ENCODE measurements at regions not wholly inside any gene's neighbourhood (a gene's known extent, or its start where the extent isn't known, plus 50 kb on each side); places are given as distances from the start of the nearest gene placed in this dataset.

DNA sequence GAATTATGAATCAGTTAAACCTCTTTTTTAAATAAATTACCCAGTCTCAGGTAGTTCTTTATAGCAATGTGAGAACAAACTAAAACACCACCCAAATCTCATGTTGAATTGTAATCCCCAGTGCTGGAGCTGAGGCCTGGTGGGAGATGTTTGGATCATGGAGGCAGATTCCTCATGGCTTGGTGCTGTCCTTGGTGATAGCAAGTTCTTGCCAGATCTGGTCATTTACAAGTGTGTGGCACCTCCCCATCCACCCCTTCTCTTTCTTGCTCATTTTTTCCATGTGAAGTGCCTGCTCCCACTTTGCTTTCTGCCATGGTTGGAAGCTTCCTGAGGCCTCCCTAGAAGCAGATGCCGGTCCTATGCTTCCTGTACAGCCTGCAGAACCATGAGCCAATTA lies 102.1 kb upstream of the ANO4 start:
- H3K27ac ChIP-seq: no peak overlapping the region
- no peak overlapping the region for H3K4me3 ChIP-seq
- 25 to 100% methylated on average over 1 of the region's 1 CpG for WGBS, 2 donors (ENCODE audit: low coverage in 1 of 2)
- TF ChIP-seq EP300 (IDR thresholded peaks at IDR 0.05): no peak
- no peak for TF ChIP-seq POLR2AphosphoS5 (IDR thresholded peaks at IDR 0.05)
- TF ChIP-seq, protein P1, sequence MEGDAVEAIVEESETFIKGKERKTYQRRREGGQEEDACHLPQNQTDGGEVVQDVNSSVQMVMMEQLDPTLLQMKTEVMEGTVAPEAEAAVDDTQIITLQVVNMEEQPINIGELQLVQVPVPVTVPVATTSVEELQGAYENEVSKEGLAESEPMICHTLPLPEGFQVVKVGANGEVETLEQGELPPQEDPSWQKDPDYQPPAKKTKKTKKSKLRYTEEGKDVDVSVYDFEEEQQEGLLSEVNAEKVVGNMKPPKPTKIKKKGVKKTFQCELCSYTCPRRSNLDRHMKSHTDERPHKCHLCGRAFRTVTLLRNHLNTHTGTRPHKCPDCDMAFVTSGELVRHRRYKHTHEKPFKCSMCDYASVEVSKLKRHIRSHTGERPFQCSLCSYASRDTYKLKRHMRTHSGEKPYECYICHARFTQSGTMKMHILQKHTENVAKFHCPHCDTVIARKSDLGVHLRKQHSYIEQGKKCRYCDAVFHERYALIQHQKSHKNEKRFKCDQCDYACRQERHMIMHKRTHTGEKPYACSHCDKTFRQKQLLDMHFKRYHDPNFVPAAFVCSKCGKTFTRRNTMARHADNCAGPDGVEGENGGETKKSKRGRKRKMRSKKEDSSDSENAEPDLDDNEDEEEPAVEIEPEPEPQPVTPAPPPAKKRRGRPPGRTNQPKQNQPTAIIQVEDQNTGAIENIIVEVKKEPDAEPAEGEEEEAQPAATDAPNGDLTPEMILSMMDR (IDR thresholded peaks at IDR 0.05): no peak
- TF ChIP-seq POLR2A (IDR thresholded peaks at IDR 0.05): no peak
- H3K4me1 ChIP-seq: no peaks in the 10 kb centered on the region
- ATAC-seq: no peak
- H3K36me3 ChIP-seq: no peaks in the 10 kb centered on the region
- no peaks in the 10 kb centered on the region for H3K9me3 ChIP-seq
- H3K27me3 ChIP-seq: no peaks in the 10 kb centered on the region

DNA sequence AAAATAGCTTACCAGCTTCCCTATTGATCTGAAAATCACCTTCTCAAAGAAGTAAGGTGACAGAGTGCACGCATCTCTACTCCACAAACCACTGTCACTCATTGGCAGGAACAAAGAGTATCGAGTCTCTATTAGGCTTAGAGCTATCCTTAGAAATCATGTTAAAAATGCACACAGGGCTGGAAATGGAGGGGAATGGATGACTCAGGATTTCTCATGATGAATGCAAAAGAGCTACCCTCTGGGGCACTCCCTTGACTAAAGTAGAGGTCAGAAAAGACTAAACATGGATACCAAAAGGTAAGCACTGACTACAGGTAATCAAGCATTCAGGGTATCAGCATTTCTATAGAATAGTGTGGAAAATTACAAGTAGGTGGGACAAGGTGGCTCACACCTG lies 96.1 kb upstream of the ANO4 start:
- no peaks in the 10 kb centered on the region for H3K27me3 ChIP-seq
- no peaks in the 10 kb centered on the region for H3K4me1 ChIP-seq
- no peaks in the 10 kb centered on the region for H3K9me3 ChIP-seq
- ATAC-seq: no peak
- no peak for TF ChIP-seq EP300 (IDR thresholded peaks at IDR 0.05)
- TF ChIP-seq, protein P1 (IDR thresholded peaks at IDR 0.05): no peak
- no peak for TF ChIP-seq POLR2A (IDR thresholded peaks at IDR 0.05)
- no peak for TF ChIP-seq POLR2AphosphoS5 (IDR thresholded peaks at IDR 0.05)
- H3K27ac ChIP-seq: no peak overlapping the region
- H3K36me3 ChIP-seq: no peaks in the 10 kb centered on the region
- H3K4me3 ChIP-seq: no peak overlapping the region
- WGBS, 2 donors (ENCODE audit: low coverage in 1 of 2): 58 to 64% methylated on average over 2 of the region's 2 CpGs

DNA sequence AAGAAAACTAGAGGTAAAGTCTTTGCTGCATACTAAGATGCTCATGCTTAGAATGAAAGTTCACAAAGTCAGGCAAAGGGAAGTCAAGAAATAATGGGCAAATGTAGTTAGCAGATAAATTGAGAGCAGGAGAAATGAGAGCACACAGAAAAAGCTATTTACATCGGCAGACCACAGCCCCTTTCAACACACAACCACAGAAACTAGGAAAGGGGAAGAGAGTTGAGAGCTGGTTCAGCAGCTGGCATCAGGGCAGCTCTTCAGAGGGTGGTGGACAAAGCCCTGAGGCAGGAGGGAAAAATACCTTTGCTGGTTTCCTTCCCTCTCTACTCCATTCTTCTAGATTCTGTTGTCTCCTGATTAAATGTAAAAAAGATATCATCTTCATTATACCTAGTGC lies 95.4 kb upstream of the ANO4 start:
- 54% methylated on average over 1 of the region's 1 CpG; no CpG with 5 or more reads in 1 of the 2 donors for WGBS, 2 donors (ENCODE audit: low coverage in 1 of 2)
- no peak for ATAC-seq
- Histone ChIP-seq H3K36me3 (no peaks in the 10 kb centered on the region), H3K4me1 (no peaks in the 10 kb centered on the region), H3K27ac (no peak overlapping the region), H3K27me3 (no peaks in the 10 kb centered on the region), H3K4me3 (no peak overlapping the region), H3K9me3 (no peaks in the 10 kb centered on the region)
- TF ChIP-seq POLR2AphosphoS5 (IDR thresholded peaks at IDR 0.05): no peak
- TF ChIP-seq, protein P1 (IDR thresholded peaks at IDR 0.05): no peak
- TF ChIP-seq EP300 (IDR thresholded peaks at IDR 0.05): no peak
- TF ChIP-seq POLR2A (IDR thresholded peaks at IDR 0.05): no peak

DNA sequence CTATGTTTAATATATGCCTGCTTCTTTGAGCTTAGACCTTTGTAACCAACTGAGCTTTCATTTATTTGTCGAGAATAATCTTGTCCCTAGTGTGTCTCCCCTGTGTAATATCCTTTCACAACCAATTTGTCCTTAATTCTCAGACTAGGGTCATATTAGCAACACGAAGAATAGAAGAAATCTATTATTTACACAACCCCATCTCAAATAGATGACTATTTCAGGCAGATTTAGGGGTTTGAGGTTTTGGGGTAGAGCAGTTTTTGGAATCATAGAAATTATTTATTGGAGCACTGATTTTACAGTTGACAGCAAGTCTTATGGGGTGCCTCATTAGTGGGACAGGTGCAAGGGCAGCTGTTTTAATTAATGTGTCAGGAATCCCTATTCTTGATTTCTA lies 91.2 kb upstream of the ANO4 start:
- Histone ChIP-seq H3K27ac (no peak overlapping the region), H3K4me3 (no peak overlapping the region), H3K27me3 (no peaks in the 10 kb centered on the region), H3K4me1 (no peaks in the 10 kb centered on the region), H3K36me3 (no peaks in the 10 kb centered on the region), H3K9me3 (no peaks in the 10 kb centered on the region)
- WGBS, 2 donors (ENCODE audit: low coverage in 1 of 2): 50 to 100% methylated on average over 1 to 2 of the region's 2 CpGs
- TF ChIP-seq EP300 (IDR thresholded peaks at IDR 0.05) (no peak), POLR2AphosphoS5 (IDR thresholded peaks at IDR 0.05) (no peak)
- TF ChIP-seq, protein P1 (IDR thresholded peaks at IDR 0.05): no peak
- no peak for ATAC-seq

DNA sequence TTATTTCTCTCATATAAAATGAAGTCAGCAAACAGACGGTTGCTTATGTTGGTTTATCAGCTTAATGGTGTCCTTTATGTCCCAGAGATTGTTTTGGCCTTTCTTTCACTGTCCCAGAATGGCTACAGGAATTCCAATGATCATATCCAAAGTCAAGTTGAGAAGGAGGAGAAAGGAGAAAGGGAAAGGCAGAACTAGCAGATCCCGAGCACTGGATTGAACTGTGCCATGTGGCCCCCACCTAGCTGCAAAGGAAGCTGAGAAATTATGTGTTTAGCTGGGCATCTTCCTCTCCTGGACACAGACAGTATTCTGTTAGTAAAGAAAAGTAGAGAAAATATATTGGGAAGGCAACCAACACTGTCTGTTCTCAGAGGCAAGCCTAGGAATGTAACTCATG lies 90.7 kb upstream of the ANO4 start:
- no peak overlapping the region for H3K4me3 ChIP-seq
- no peak for TF ChIP-seq EP300 (IDR thresholded peaks at IDR 0.05)
- TF ChIP-seq POLR2A (IDR thresholded peaks at IDR 0.05): no peak
- TF ChIP-seq, protein P1 (IDR thresholded peaks at IDR 0.05): no peak
- no peak for TF ChIP-seq POLR2AphosphoS5 (IDR thresholded peaks at IDR 0.05)
- H3K36me3 ChIP-seq: no peaks in the 10 kb centered on the region
- 58 to 92% methylated on average over 2 of the region's 2 CpGs for WGBS, 2 donors (ENCODE audit: low coverage in 1 of 2)
- H3K27me3 ChIP-seq: no peaks in the 10 kb centered on the region
- H3K4me1 ChIP-seq: no peaks in the 10 kb centered on the region
- no peak for ATAC-seq
- no peak overlapping the region for H3K27ac ChIP-seq
- no peaks in the 10 kb centered on the region for H3K9me3 ChIP-seq

All from gastroesophageal sphincter (tissue), 4 donors.